K562 (cell line): ENCODE measurements at regions not wholly inside any gene's neighbourhood (a gene's known extent, or its start where the extent isn't known, plus 50 kb on each side); places are given as distances from the start of the nearest gene placed in this dataset.
A peak's percentile ranks its signal among the peaks of the same experiment; 100 is the strongest.
"Not testable (repeated sequence)": the region's sequence is repeated elsewhere in the genome, so short reads cannot be mapped to it uniquely, and the experiment has no call there.

Experiments
- ATAC-seq: fragments of 200-7000 bp; cut with Tn5 transposase; 3 replicates; pipeline ENCODE4 v1.9.1; 2020; ENCODE audit warnings: moderate library complexity
- BruUV-seq: library from RNA; stranded (reverse); fragments of 400-500 nt; replicated peaks from 2 replicates; lab custom pipeline; 2021; lab: Mats Ljungman, UMichigan
- CTCF ChIA-PET: fragments of 300-600 bp; formaldehyde crosslinking; extraction: SDS; loops from one replicate; lab custom pipeline; 2021; ENCODE audit warnings: low intra/inter-chr PET ratio; lab: Yijun Ruan, JAX
- POLR2A ChIA-PET: fragments of 300-600, 350-650 bp; sonication (Branson Sonifier 250); formaldehyde crosslinking; extraction: SDS; loops from one replicate; lab custom pipeline; 2021; ENCODE audit warnings: antibody characterized with exemption, inconsistent platforms; lab: Yijun Ruan, JAX
- DNase-seq, 4 experiments: peaks; one replicate each; pipeline versions ENCODE4 v3.0.0 to v3.0.0-alpha.2; 2011 to 2018; ENCODE audit warnings: low spot score in 3 of 4, mixed read lengths in 3 of 4; ENCODE audit errors: extremely low read depth in 1 of 4
- FAIRE-seq: peaks from 2 replicates; lab custom pipeline; 2011; peaks lifted over from hg19 to GRCh38; lab: Jason Lieb, UNC
- H2AFZ ChIP-seq: 2 replicates; pipeline ENCODE4 v1.6.0; 2011; ENCODE audit warnings: low read depth, low read length, control low read depth, inconsistent platforms
- H3K27ac ChIP-seq: fragments of 200-600 bp; 3 replicates; pipeline ENCODE4 v1.8.0; 2011; ENCODE audit warnings: low read depth, mild to moderate bottlenecking, control low read depth, inconsistent platforms, low read length, moderate library complexity, mixed read lengths; ENCODE audit errors: extremely low read depth
- H3K27me3 ChIP-seq, 2 experiments: fragments of 300-600 bp in 1 of 2; 2 replicates in 1 of 2; 3 replicates in 1 of 2; pipeline versions ENCODE4 v1.6.0 to v1.8.0; 2011; ENCODE audit warnings: inconsistent platforms in 2 of 2, low read length in 2 of 2, mild to moderate bottlenecking in 1 of 2, mixed read lengths in 1 of 2, moderate library complexity in 1 of 2; ENCODE audit not compliant: control insufficient read depth in 2 of 2, insufficient read depth in 2 of 2
- H3K36me3 ChIP-seq: fragments of 300-600 bp; 3 replicates; pipeline ENCODE4 v1.8.0; 2011; ENCODE audit warnings: mild to moderate bottlenecking, low read length, inconsistent platforms; ENCODE audit not compliant: control insufficient read depth, insufficient read depth
- H3K4me1 ChIP-seq, 2 experiments: fragments of 200-600 bp in 1 of 2; replicated peaks in 1 of 2; 2 replicates in 1 of 2; 3 replicates in 1 of 2; pipeline versions ENCODE4 v1.5.1 to v1.8.0; 2011; ENCODE audit warnings: inconsistent platforms in 2 of 2, low read length in 2 of 2, mild to moderate bottlenecking in 1 of 2, mixed read lengths in 1 of 2, moderate library complexity in 1 of 2; ENCODE audit not compliant: control insufficient read depth in 2 of 2, insufficient read depth in 2 of 2
- H3K4me2 ChIP-seq: 2 replicates; pipeline ENCODE4 v1.6.1; 2011; ENCODE audit warnings: low read length, control low read depth, inconsistent platforms, mixed read lengths; ENCODE audit not compliant: insufficient read depth
- H3K4me3 ChIP-seq: fragments of 200-600 bp; sonication (generic), shearing (Covaris generic); 2 replicates; pipeline ENCODE4 v1.5.1; 2016; ENCODE audit warnings: control low read depth, inconsistent platforms
- H3K79me2 ChIP-seq: fragments of 200-600 bp; 3 replicates; pipeline ENCODE4 v1.8.0; 2011; ENCODE audit warnings: low read length, inconsistent platforms; ENCODE audit not compliant: control insufficient read depth, insufficient read depth
- H3K9ac ChIP-seq, 2 experiments: 2 replicates each; pipeline versions ENCODE4 v1.6.0 to v1.6.1; 2011; ENCODE audit warnings: low read depth in 2 of 2, low read length in 2 of 2, control low read depth in 1 of 2, inconsistent platforms in 1 of 2, mild to moderate bottlenecking in 1 of 2, mixed read lengths in 1 of 2; ENCODE audit not compliant: insufficient read depth in 1 of 2
- H3K9me1 ChIP-seq: one replicate; pipeline ENCODE4 v1.6.0; 2011; ENCODE audit warnings: inconsistent platforms, mild to moderate bottlenecking, low read length, moderate library complexity; ENCODE audit not compliant: control insufficient read depth, insufficient read depth
- H3K9me3 ChIP-seq: replicated peaks from 2 replicates; pipeline ENCODE4 v1.5.1; 2011; ENCODE audit warnings: low read depth, low read length, inconsistent platforms; ENCODE audit not compliant: control insufficient read depth, insufficient read depth
- H4K20me1 ChIP-seq: replicated peaks from 2 replicates; pipeline ENCODE4 v1.6.1; 2011; ENCODE audit warnings: low read length, inconsistent platforms, mixed read lengths; ENCODE audit not compliant: control insufficient read depth, insufficient read depth
- ATF7 ChIP-seq: fragments of 450-650 bp; IDR thresholded peaks from 2 replicates; pipeline ENCODE4 v1.7.1; 2014; ENCODE audit warnings: mild to moderate bottlenecking, moderate library complexity
- BHLHE40 ChIP-seq: IDR thresholded peaks from 2 replicates; pipeline ENCODE4 v1.6.1; 2011; ENCODE audit warnings: low read length, improper control_type of control experiment
- CEBPB ChIP-seq: fragments of 450-650 bp; IDR thresholded peaks from 2 replicates; pipeline ENCODE4 v1.6.1; 2016; ENCODE audit warnings: missing genetic modification characterization, missing compliant biosample characterization
- GABPA ChIP-seq: fragments of 200-800 bp; sonication (Bioruptor generic); conservative IDR thresholded peaks from 2 replicates; pipeline ENCODE4 v1.6.1; 2016; ENCODE audit warnings: low read depth, missing genetic modification characterization, missing compliant biosample characterization
- KDM5B ChIP-seq: fragments of 200-600 bp; sonication (generic); IDR thresholded peaks from 2 replicates; pipeline ENCODE4 v1.6.1; 2012; ENCODE audit warnings: low read depth, mild to moderate bottlenecking, moderate library complexity, low read length, control low read depth, inconsistent platforms; ENCODE audit not compliant: insufficient replicate concordance
- MIER1 ChIP-seq: fragments of 450-650 bp; IDR thresholded peaks from 2 replicates; pipeline ENCODE4 v1.6.1; 2016; ENCODE audit warnings: antibody characterized with exemption, mild to moderate bottlenecking, low read depth
- NFIC ChIP-seq: fragments of 450-650 bp; IDR thresholded peaks from 2 replicates; pipeline ENCODE4 v1.6.1; 2017; ENCODE audit warnings: mild to moderate bottlenecking, inconsistent platforms
- TEAD2 ChIP-seq: fragments of 450-650 bp; IDR thresholded peaks from 2 replicates; pipeline ENCODE4 v1.6.1; 2016; ENCODE audit warnings: missing genetic modification characterization, control low read depth, missing compliant biosample characterization
- ZNF551 ChIP-seq: fragments of 250-450 bp; sonication (Bioruptor Pico); IDR thresholded peaks from 2 replicates; pipeline ENCODE4 v1.5.0; 2021; ENCODE audit warnings: mild to moderate bottlenecking, moderate library complexity
- ZSCAN29 ChIP-seq: fragments of 450-650 bp; IDR thresholded peaks from 2 replicates; pipeline ENCODE4 v1.6.1; 2017
- WGBS: fragments of 100-300 bp; shearing (Covaris generic); methylation state at CpG from one replicate; pipeline ENCODE4 v1.1.6; 2016; ENCODE audit warnings: low coverage, mixed read lengths; ENCODE audit not compliant: insufficient coverage; ENCODE audit errors: missing lambda C conversion rate; 5-methylcytosine and 5-hydroxymethylcytosine counted together
- in situ Hi-C: fragments of 300-500 bp; cut with MboI; formaldehyde crosslinking; loops from 4 replicates; pipeline ENCODE4 v1.15.0; 2018; ENCODE audit warnings: inconsistent platforms, mixed read lengths
- intact Hi-C: fragments of 100-400 bp; cut with micrococcal nuclease; formaldehyde crosslinking; loops from 2 replicates; pipeline ENCODE4 v1.14.2; 2022
- TF ChIP-seq, protein P1 (sequence below), 2 experiments: fragments of 450-650 bp; conservative IDR thresholded peaks; 2 replicates each; pipeline ENCODE4 v1.6.1; 2017; ENCODE audit warnings: mild to moderate bottlenecking in 2 of 2, moderate library complexity in 2 of 2
- TF ChIP-seq, protein P2 (sequence below): fragments of 150-350 bp; conservative IDR thresholded peaks from 2 replicates; pipeline ENCODE4 v1.6.1; 2014; ENCODE audit warnings: low read length

DNA sequence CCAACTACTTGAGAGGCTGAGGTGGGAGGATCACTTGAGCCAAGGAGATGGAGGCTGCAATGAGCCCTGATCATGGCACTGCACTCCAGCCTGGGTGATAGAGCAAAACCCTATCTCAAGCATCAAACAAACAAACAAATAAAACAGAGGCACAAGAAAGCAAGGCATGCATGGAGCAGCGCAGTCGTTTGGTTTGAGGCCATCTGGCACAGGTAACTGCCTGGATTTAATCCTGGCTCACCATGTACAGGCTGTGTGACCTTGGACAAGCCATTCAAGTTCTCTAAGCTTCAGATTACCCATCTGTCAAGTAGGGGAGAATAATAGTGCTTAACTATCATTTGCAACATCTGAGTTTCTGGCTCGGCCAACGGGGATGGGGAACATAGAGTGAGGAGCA lies 270.3 kb upstream of the TEKT4 start:
- H3K9ac ChIP-seq, H3K27ac ChIP-seq, ATAC-seq, H3K36me3 ChIP-seq, H3K79me2 ChIP-seq, H3K4me3 ChIP-seq, H3K9me3 ChIP-seq, DNase-seq, in situ Hi-C loops, H3K4me2 ChIP-seq, H3K9me1 ChIP-seq, intact Hi-C loops, H2AFZ ChIP-seq, CTCF ChIA-PET, H3K4me1 ChIP-seq, H3K27me3 ChIP-seq, POLR2A ChIA-PET, FAIRE-seq: not testable (repeated sequence)
- WGBS: 0% methylated on average over 4 of the region's 4 CpGs
- 0 out of 2 replicates have a peak, but pooled peaks have one; percentile 13 for TF ChIP-seq NFIC
- TF ChIP-seq, all 486 proteins: peak for 1; not testable (repeated sequence) for 485
- not testable (repeated sequence) for H4K20me1 ChIP-seq, BruUV-seq

DNA sequence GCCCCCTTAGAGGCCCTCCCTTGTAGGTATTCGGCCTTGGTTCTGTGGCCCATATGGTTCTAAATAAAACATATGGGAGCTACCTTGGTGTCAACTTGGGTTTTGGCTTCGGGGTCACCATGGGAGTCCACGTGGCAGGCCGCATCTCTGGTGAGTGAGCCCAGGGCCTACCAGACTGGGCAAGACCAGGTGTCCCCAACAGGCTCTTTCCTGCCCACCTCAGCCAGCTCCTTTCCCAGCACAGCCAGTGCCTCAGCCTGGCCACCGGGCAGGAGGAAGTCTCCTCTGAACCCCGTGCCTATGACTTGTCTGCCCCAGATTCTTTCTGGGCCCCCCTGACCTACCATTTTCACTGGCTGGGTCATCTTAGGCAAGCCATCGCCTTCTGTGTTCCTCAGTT lies 268.8 kb upstream of the TEKT4 start:
- 2% methylated on average over 6 of the region's 7 CpGs for WGBS
- DNase-seq (no peak), ATAC-seq (no peak), FAIRE-seq (no peak)
- Histone ChIP-seq H3K27ac (no peak overlapping the region), H3K4me1 (no peaks in the 10 kb centered on the region), H3K9ac (no peak overlapping the region), H4K20me1 (no peaks in the 10 kb centered on the region), H3K4me3 (no peak overlapping the region), H3K27me3 (no peaks in the 10 kb centered on the region), H3K79me2 (no peaks in the 10 kb centered on the region), H3K9me1 (no peaks in the 10 kb centered on the region), H3K9me3 (no peaks in the 10 kb centered on the region), H3K36me3 (no peaks in the 10 kb centered on the region), H3K4me2 (no peak overlapping the region), H2AFZ (no peak overlapping the region)
- CTCF ChIA-PET: no interaction called here
- no TSS peak for BruUV-seq
- in situ Hi-C loops: no loop called here
- POLR2A ChIA-PET: no interaction called here
- intact Hi-C loops: no loop called here
- TF ChIP-seq, protein P1, sequence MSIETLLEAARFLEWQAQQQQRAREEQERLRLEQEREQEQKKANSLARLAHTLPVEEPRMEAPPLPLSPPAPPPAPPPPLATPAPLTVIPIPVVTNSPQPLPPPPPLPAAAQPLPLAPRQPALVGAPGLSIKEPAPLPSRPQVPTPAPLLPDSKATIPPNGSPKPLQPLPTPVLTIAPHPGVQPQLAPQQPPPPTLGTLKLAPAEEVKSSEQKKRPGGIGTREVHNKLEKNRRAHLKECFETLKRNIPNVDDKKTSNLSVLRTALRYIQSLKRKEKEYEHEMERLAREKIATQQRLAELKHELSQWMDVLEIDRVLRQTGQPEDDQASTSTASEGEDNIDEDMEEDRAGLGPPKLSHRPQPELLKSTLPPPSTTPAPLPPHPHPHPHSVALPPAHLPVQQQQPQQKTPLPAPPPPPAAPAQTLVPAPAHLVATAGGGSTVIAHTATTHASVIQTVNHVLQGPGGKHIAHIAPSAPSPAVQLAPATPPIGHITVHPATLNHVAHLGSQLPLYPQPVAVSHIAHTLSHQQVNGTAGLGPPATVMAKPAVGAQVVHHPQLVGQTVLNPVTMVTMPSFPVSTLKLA (conservative IDR thresholded peaks at IDR 0.05): no peak
- TF ChIP-seq MIER1 (no peak), BHLHE40 (no peak), GABPA (no peak), CEBPB (tag) (no peak), ZSCAN29 (no peak), KDM5B (no peak), ATF7 (no peak), TEAD2 (tag) (no peak), ZNF551 (no peak)
- TF ChIP-seq, protein P2, sequence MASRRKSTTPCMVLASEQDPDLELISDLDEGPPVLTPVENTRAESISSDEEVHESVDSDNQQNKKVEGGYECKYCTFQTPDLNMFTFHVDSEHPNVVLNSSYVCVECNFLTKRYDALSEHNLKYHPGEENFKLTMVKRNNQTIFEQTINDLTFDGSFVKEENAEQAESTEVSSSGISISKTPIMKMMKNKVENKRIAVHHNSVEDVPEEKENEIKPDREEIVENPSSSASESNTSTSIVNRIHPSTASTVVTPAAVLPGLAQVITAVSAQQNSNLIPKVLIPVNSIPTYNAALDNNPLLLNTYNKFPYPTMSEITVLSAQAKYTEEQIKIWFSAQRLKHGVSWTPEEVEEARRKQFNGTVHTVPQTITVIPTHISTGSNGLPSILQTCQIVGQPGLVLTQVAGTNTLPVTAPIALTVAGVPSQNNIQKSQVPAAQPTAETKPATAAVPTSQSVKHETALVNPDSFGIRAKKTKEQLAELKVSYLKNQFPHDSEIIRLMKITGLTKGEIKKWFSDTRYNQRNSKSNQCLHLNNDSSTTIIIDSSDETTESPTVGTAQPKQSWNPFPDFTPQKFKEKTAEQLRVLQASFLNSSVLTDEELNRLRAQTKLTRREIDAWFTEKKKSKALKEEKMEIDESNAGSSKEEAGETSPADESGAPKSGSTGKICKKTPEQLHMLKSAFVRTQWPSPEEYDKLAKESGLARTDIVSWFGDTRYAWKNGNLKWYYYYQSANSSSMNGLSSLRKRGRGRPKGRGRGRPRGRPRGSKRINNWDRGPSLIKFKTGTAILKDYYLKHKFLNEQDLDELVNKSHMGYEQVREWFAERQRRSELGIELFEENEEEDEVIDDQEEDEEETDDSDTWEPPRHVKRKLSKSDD: no peak
